ENCODE measurements at regions not wholly inside any gene's neighbourhood (a gene's known extent, or its start where the extent isn't known, plus 50 kb on each side); places are given as distances from the start of the nearest gene placed in this dataset.

GRCh38 chr16:25317732-25318316, 60.2 kb upstream of the ZKSCAN2 start:
- H4K20me1 ChIP-seq (replicated peaks in 1 of 2; ENCODE audit: control insufficient read depth in 1 of 2, insufficient read depth in 2 of 2, low read length in 2 of 2) = no peaks in the 10 kb centered on the region
- no peak overlapping the region for H3K4ac ChIP-seq (replicated peaks; ENCODE audit: insufficient read length, low read depth, low read length)
- H3K56ac ChIP-seq (replicated peaks; ENCODE audit: insufficient read length, low read depth, low read length) = no peak overlapping the region
- peaks cover 3 to 8% of the 10 kb centered on the region in 2 experiments; a peak in 2 of 4 replicates for H3K9me3 ChIP-seq (ENCODE audit: insufficient read depth in 2 of 2, low read depth in 1 of 2, low read length in 1 of 2)
- H3K4me2 ChIP-seq (ENCODE audit: insufficient read depth in 1 of 2, low read depth in 2 of 2, low read length in 2 of 2) = no peak overlapping the region
- DNase-seq (ENCODE audit: low read depth in 1 of 2, low spot score in 2 of 2) = no peak
- no peak overlapping the region for H4K8ac ChIP-seq (ENCODE audit: extremely low read depth, insufficient read depth, low read length)
- no peak overlapping the region for H3K14ac ChIP-seq (ENCODE audit: insufficient read length)
- ChIA-PET CTCF (ENCODE audit: partially characterized antibody) (no interaction called here), POLR2A (ENCODE audit: partially characterized antibody) (no interaction called here)
- TF ChIP-seq JUND (IDR thresholded peaks at IDR 0.05; ENCODE audit: low read length) = peak; percentile 78
- TF ChIP-seq FOSL1 (IDR thresholded peaks at IDR 0.05; ENCODE audit: insufficient read depth, low read depth, low read length) = no peak
- no peak for TF ChIP-seq RBBP5 (IDR thresholded peaks at IDR 0.05; ENCODE audit: borderline replicate concordance, low read depth, low read length)
- no peak overlapping the region; a peak in 1 of 8 replicates for H3K4me3 ChIP-seq (ENCODE audit: extremely low read depth in 1 of 4, insufficient read depth in 2 of 4, low read depth in 3 of 4, low read length in 4 of 4)
- no peak overlapping the region for H3K23ac ChIP-seq (ENCODE audit: insufficient read length)
- no peak overlapping the region for H2BK20ac ChIP-seq (ENCODE audit: low read length)
- no peaks in the 10 kb centered on the region for H3K79me1 ChIP-seq (ENCODE audit: low read depth, low read length)
- FAIRE-seq = no peak
- H3K27me3 ChIP-seq (replicated peaks in 1 of 4; ENCODE audit: control insufficient read depth in 3 of 4, extremely low read depth in 1 of 4, insufficient read depth in 3 of 4, low read length in 3 of 4) = no peaks in the 10 kb centered on the region
- H3K79me2 ChIP-seq (ENCODE audit: control insufficient read depth in 1 of 2, insufficient read depth in 2 of 2, low read length in 2 of 2) = no peaks in the 10 kb centered on the region
- no peak overlapping the region for H3K9ac ChIP-seq (replicated peaks in 1 of 4; ENCODE audit: extremely low read depth in 1 of 4, low read depth in 3 of 4, low read length in 3 of 4)
- no peaks in the 10 kb centered on the region; a peak in 1 of 8 replicates for H3K36me3 ChIP-seq (ENCODE audit: control insufficient read depth in 2 of 4, insufficient read depth in 4 of 4, low read length in 3 of 4)
- H2AFZ ChIP-seq (ENCODE audit: low read length) = no peak overlapping the region
- H2BK120ac ChIP-seq (replicated peaks; ENCODE audit: low read depth, low read length) = no peak overlapping the region
- H4K91ac ChIP-seq (replicated peaks; ENCODE audit: insufficient read length, low read length) = no peak overlapping the region
- no peak overlapping the region for H2AK5ac ChIP-seq (ENCODE audit: low read depth, low read length)
- H2BK5ac ChIP-seq (ENCODE audit: low read depth, low read length) = no peak overlapping the region
- H4K5ac ChIP-seq (ENCODE audit: insufficient read length, low read depth, low read length) = no peak overlapping the region
- H3K4me1 ChIP-seq (replicated peaks in 1 of 4; ENCODE audit: control insufficient read depth in 3 of 4, insufficient read depth in 4 of 4, low read length in 3 of 4) = no peaks in the 10 kb centered on the region; a peak in 1 of 7 replicates
- 57% methylated on average over 3 of the region's 3 CpGs; no CpG with 5 or more reads in 1 of the 2 experiments for WGBS, 2 experiments (ENCODE audit: extremely low coverage in 1 of 2, insufficient coverage in 1 of 2, insufficient read length in 1 of 2, insufficient replicate concordance in 2 of 2, low coverage in 1 of 2, low lambda C conversion rate in 2 of 2, missing lambda C conversion rate in 1 of 2)
- H3K18ac ChIP-seq (ENCODE audit: extremely low read depth, low read length) = no peak overlapping the region
- no peak overlapping the region for H2BK15ac ChIP-seq (ENCODE audit: low read length)
- H2BK12ac ChIP-seq (ENCODE audit: low read depth, low read length) = no peak overlapping the region
- peak overlapping the region; percentile 33; the same call in 1 of the 2 replicates for H3K27ac ChIP-seq (ENCODE audit: low read depth, low read length)
- no peaks in the 10 kb centered on the region; the same call in 1 of the 2 replicates for H3K23me2 ChIP-seq (ENCODE audit: low read depth, low read length)

All from H1 (cell line).